ENCODE measurements at regions not wholly inside any gene's neighbourhood (a gene's known extent, or its start where the extent isn't known, plus 50 kb on each side); places are given as distances from the start of the nearest gene placed in this dataset.

- no peak for TF ChIP-seq ZFX (IDR thresholded peaks at IDR 0.05)
- TF ChIP-seq CTCF (conservative IDR thresholded peaks at IDR 0.05) = no peak
- H3K27ac ChIP-seq = no peak overlapping the region
These were observed 357.1 kb upstream of the SFSWAP start for GRCh38 chr12:131353826-131354225.

- no peak overlapping the region for H3K27ac ChIP-seq
- TF ChIP-seq CTCF (conservative IDR thresholded peaks at IDR 0.05) (no peak), ZFX (IDR thresholded peaks at IDR 0.05) (no peak)
These were observed 355.3 kb upstream of the SFSWAP start for GRCh38 chr12:131355361-131356245.

GRCh38 chr12:131356485-131357184 is 354.3 kb upstream of the SFSWAP start:
- H3K27ac ChIP-seq = no peak overlapping the region
- TF ChIP-seq CTCF (conservative IDR thresholded peaks at IDR 0.05) = no peak
- no peak for TF ChIP-seq ZFX (IDR thresholded peaks at IDR 0.05)

- no peak overlapping the region for H3K27ac ChIP-seq
- TF ChIP-seq ZFX (IDR thresholded peaks at IDR 0.05) = no peak
- no peak for TF ChIP-seq CTCF (conservative IDR thresholded peaks at IDR 0.05)
These were observed 353.6 kb upstream of the SFSWAP start for GRCh38 chr12:131357185-131357747.

GRCh38 chr12:131357920-131358319 is 353.0 kb upstream of the SFSWAP start:
- no peak overlapping the region for H3K27ac ChIP-seq
- TF ChIP-seq CTCF (conservative IDR thresholded peaks at IDR 0.05) = no peak
- TF ChIP-seq ZFX (IDR thresholded peaks at IDR 0.05) = no peak

GRCh38 chr12:131362291-131363211 is 348.3 kb upstream of the SFSWAP start:
- TF ChIP-seq CTCF (conservative IDR thresholded peaks at IDR 0.05) (no peak), ZFX (IDR thresholded peaks at IDR 0.05) (no peak)
- no peak overlapping the region for H3K27ac ChIP-seq
